Natural killer cell treated with Interleukin-12 subunit alpha and Interleukin-12 subunit beta and Interleukin-15 and Interleukin-18, amount 100 ng/mL, for 72 hours (primary cell): ENCODE measurements at regions not wholly inside any gene's neighbourhood (a gene's known extent, or its start where the extent isn't known, plus 50 kb on each side); places are given as distances from the start of the nearest gene placed in this dataset.
"Not testable (repeated sequence)": the region's sequence is repeated elsewhere in the genome, so short reads cannot be mapped to it uniquely, and the experiment has no call there.

ENCODE experiments used
- ATAC-seq, 2 donors: fragments of 150-1000 bp; cut with Tn5 transposase in 1 of 2; sonication (Bioruptor Pico), chemical (Tn5 transposase) in 1 of 2; 2 replicates each; pipeline ENCODE4 v1.10.0; 2021
- DNase-seq: peaks from one replicate; pipeline ENCODE4 v3.0.0; 2022; ENCODE audit warnings: low spot score
- H3K27ac Mint-ChIP-seq, 2 donors: 1 replicate in 1 of 2; 2 replicates in 1 of 2; pipeline ENCODE4 v1.8.0; 2022; ENCODE audit warnings: mixed read lengths in 2 of 2, mild to moderate bottlenecking in 1 of 2, moderate library complexity in 1 of 2
- H3K27me3 Mint-ChIP-seq, 2 donors: 1 replicate in 1 of 2; 2 replicates in 1 of 2; pipeline ENCODE4 v1.8.0; 2022; ENCODE audit warnings: mixed read lengths in 2 of 2
- H3K36me3 Mint-ChIP-seq: one replicate; pipeline ENCODE4 v1.8.0; 2022; ENCODE audit warnings: mixed read lengths
- H3K4me1 Mint-ChIP-seq, 2 donors: 1 replicate in 1 of 2; 2 replicates in 1 of 2; pipeline ENCODE4 v1.8.0; 2022; ENCODE audit warnings: low read depth in 2 of 2, mixed read lengths in 2 of 2, mild to moderate bottlenecking in 1 of 2
- H3K4me3 Mint-ChIP-seq: one replicate; pipeline ENCODE4 v1.8.0; 2022; ENCODE audit warnings: mixed read lengths
- H3K9me3 Mint-ChIP-seq: 2 replicates; pipeline ENCODE4 v1.8.0; 2022; ENCODE audit warnings: mixed read lengths

DNA sequence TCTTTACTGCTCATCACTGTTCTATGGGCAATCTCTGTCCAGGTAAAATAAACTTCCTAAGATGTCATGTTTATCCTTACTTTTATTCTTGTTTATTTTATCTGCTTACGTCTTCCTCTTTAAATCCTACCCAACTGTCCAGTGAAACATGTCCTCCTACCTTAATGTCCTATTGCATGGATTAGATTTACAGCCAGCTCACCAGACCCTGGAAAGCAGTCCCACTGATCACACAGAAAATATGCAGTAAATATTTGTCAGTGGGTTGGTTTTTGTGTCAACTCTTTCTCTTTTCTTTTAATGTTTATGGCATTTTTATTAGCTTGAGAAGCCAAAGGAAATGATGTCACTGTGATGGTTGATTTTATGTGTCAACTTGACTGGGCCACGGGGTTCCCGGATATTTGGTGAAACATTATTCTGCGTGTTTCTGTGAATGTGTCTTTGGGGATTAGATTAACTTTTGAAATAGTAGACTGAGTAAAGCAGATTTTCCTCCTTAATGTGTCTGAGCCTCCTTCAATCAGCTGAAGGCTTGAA, 258.3 kb downstream of the SRGAP2C start:
- no peak for ATAC-seq
- no peak for DNase-seq
- H3K36me3 Mint-ChIP-seq, result peaks cover 5% of the 10 kb centered on the region
- peaks cover 3% of the 10 kb centered on the region for H3K9me3 Mint-ChIP-seq
- peak overlapping the region; percentile 29 to 81 for H3K27ac Mint-ChIP-seq
- peaks cover 16 to 25% of the 10 kb centered on the region in 2 donors for H3K4me1 Mint-ChIP-seq
- peaks cover 7 to 10% of the 10 kb centered on the region in 2 donors for H3K27me3 Mint-ChIP-seq
- H3K4me3 Mint-ChIP-seq, result peak overlapping the region; percentile 36

- Mint-ChIP-seq H3K9me3 (peaks cover 3% of the 10 kb centered on the region), H3K36me3 (peaks cover 5% of the 10 kb centered on the region), H3K27ac (peak overlapping the region in 1 of 2 donors; percentile 81), H3K4me1 (peaks cover 17 to 27% of the 10 kb centered on the region in 2 donors), H3K4me3 (no peak overlapping the region), H3K27me3 (peaks cover 4 to 5% of the 10 kb centered on the region in 2 donors)
- DNase-seq, result no peak
- ATAC-seq, result no peak
Measured at GRCh38 chr1:121444096-121444495, 259.3 kb downstream of the SRGAP2C start.

GRCh38 chr1:121445679-121446078, 260.9 kb downstream of the SRGAP2C start:
- H3K4me1 Mint-ChIP-seq, result peaks cover 17 to 27% of the 10 kb centered on the region in 2 donors
- no peak overlapping the region for H3K4me3 Mint-ChIP-seq

DNA sequence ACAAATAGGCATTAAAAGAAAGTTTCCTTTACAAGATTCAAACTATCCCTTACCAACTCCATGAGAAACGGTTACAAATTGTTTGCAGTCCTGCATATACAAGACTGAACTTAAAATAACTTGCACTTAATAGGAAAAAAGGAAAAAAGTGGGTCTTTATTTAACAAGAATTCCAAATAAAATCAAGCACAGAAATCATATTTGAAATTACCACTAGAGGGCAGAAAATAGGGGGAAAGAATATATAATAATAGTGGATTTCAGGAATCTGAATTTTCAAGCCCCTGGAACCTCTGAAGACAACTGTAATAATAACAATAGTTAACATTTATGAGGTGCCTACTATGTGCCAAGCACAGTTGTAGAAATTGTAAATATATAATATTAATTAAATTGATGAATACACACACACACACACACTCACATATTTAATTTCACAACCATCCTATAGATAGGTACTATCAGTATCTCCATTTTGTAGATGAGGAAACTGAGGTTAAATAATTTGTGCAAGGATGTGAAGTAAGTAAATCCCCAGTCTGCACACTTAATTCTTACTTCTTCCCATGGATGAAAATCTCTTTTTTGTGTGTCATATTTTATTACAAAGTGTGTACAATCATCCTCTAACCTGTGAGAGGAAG, 262.6 kb downstream of the SRGAP2C start:
- H3K4me1 Mint-ChIP-seq, result peaks cover 17 to 20% of the 10 kb centered on the region in 2 donors
- not testable (repeated sequence) for ATAC-seq, DNase-seq, H3K36me3 Mint-ChIP-seq, H3K27me3 Mint-ChIP-seq, H3K9me3 Mint-ChIP-seq, H3K4me3 Mint-ChIP-seq
- peak overlapping the region in 1 of 2 donors; percentile 55 for H3K27ac Mint-ChIP-seq

More at GRCh38 chr1:121445679-121446078, 260.9 kb downstream of the SRGAP2C start:
- H3K9me3 Mint-ChIP-seq, result peaks cover under 1% of the 10 kb centered on the region
- ATAC-seq (no peak), DNase-seq (no peak)
- H3K27ac Mint-ChIP-seq, result peak overlapping the region in 1 of 2 donors; percentile 21
- H3K27me3 Mint-ChIP-seq, result peaks cover under 1 to 4% of the 10 kb centered on the region in 2 donors
- H3K36me3 Mint-ChIP-seq, result peaks cover 5% of the 10 kb centered on the region

DNA sequence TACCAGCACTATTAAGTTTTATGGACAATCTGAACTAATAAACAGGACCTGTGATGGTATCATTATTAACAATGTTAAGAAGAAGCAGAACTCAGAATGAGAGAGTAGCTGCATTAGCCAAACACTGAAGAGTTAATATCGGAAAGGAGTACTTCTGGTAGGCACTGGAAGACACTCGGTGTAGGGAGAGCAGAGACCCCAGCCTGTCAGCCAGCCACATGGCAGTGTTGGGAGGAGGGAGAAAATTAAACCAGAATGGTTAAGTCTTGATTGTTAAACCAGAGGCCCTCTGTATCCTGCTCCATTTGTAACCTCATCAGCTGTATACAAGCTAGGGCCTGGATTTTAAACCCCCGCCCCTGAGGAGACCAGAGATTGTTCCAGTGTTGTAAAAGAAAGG, 263.3 kb downstream of the SRGAP2C start:
- H3K9me3 Mint-ChIP-seq, H3K27me3 Mint-ChIP-seq, DNase-seq, H3K36me3 Mint-ChIP-seq, ATAC-seq, H3K4me3 Mint-ChIP-seq: not testable (repeated sequence)
- peak overlapping the region in 1 of 2 donors; percentile 55 for H3K27ac Mint-ChIP-seq
- peaks cover 14 to 17% of the 10 kb centered on the region in 2 donors for H3K4me1 Mint-ChIP-seq

- H3K9me3 Mint-ChIP-seq, result no peaks in the 10 kb centered on the region
- peak overlapping the region in 1 of 2 donors; percentile 47 for H3K27ac Mint-ChIP-seq
- peaks cover 9 to 12% of the 10 kb centered on the region in 2 donors for H3K4me1 Mint-ChIP-seq
- DNase-seq, result no peak
- no peak for ATAC-seq
- no peak overlapping the region for H3K4me3 Mint-ChIP-seq
- peaks cover 2 to 13% of the 10 kb centered on the region in 2 donors for H3K27me3 Mint-ChIP-seq
- H3K36me3 Mint-ChIP-seq, result no peaks in the 10 kb centered on the region
Measured at GRCh38 chr1:121448851-121449250, 264.1 kb downstream of the SRGAP2C start.

- H3K4me1 Mint-ChIP-seq, result peaks cover 5 to 9% of the 10 kb centered on the region in 2 donors
- no peak for ATAC-seq
- no peak overlapping the region for H3K4me3 Mint-ChIP-seq
- DNase-seq, result no peak
- no peaks in the 10 kb centered on the region for H3K36me3 Mint-ChIP-seq
- H3K27me3 Mint-ChIP-seq, result peaks cover 2 to 23% of the 10 kb centered on the region in 2 donors
- no peaks in the 10 kb centered on the region for H3K9me3 Mint-ChIP-seq
- H3K27ac Mint-ChIP-seq, result peak overlapping the region in 1 of 2 donors; percentile 12
Measured at GRCh38 chr1:121452484-121452883, 267.7 kb downstream of the SRGAP2C start.

- Mint-ChIP-seq H3K27me3 (peaks cover 0 to 13% of the 10 kb centered on the region in 2 donors), H3K9me3 (no peaks in the 10 kb centered on the region), H3K36me3 (no peaks in the 10 kb centered on the region), H3K4me3 (peak overlapping the region; percentile 65), H3K27ac (peak overlapping the region; percentile 51 to 83), H3K4me1 (peaks cover 13 to 14% of the 10 kb centered on the region in 2 donors)
- ATAC-seq (peak; percentile 90 to 96), DNase-seq (no peak)
Measured at GRCh38 chr1:121458291-121459048, 273.7 kb downstream of the SRGAP2C start.

GRCh38 chr1:121459235-121459634, 274.5 kb downstream of the SRGAP2C start:
- DNase-seq (no peak), ATAC-seq (no peak)
- Mint-ChIP-seq H3K4me3 (no peak overlapping the region), H3K4me1 (peaks cover 13 to 14% of the 10 kb centered on the region in 2 donors), H3K27me3 (peaks cover 0 to 7% of the 10 kb centered on the region in 2 donors), H3K27ac (no peak overlapping the region), H3K9me3 (no peaks in the 10 kb centered on the region), H3K36me3 (no peaks in the 10 kb centered on the region)

DNA sequence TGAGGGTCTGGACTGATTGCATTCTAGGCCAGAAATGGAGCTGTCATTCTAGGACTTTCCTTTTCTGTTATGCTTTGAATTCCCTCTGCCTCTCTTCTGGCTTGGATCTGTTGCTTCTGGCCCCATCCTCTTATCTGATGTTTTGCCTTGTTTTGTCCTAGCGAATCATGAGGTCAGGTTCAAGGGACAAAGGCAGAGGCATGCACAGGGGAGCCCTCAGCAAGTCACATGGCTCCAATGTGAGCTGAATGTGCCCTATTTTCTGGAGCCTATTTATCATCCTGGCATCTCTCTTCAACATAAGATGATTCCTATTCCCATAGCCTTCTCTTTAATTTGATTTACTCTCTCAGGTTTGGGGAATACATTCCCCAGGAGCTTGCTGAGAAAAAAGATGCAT, 284.6 kb downstream of the SRGAP2C start:
- peak overlapping the region; percentile 6 to 27 for H3K27ac Mint-ChIP-seq
- H3K27me3 Mint-ChIP-seq, H3K36me3 Mint-ChIP-seq, ATAC-seq, DNase-seq, H3K4me3 Mint-ChIP-seq, H3K9me3 Mint-ChIP-seq: not testable (repeated sequence)
- H3K4me1 Mint-ChIP-seq, result peaks cover 11 to 17% of the 10 kb centered on the region in 2 donors

- not testable (repeated sequence) for ATAC-seq, H3K36me3 Mint-ChIP-seq, DNase-seq, H3K27me3 Mint-ChIP-seq, H3K4me3 Mint-ChIP-seq, H3K9me3 Mint-ChIP-seq
- H3K27ac Mint-ChIP-seq, result peak overlapping the region; percentile 27 to 42
- H3K4me1 Mint-ChIP-seq, result peaks cover 11 to 17% of the 10 kb centered on the region in 2 donors
Measured at GRCh38 chr1:121470401-121470800, 285.6 kb downstream of the SRGAP2C start.

- Mint-ChIP-seq H3K27ac (peak overlapping the region in 1 of 2 donors; percentile 32), H3K4me3 (no peak overlapping the region), H3K4me1 (peaks cover 11 to 17% of the 10 kb centered on the region in 2 donors), H3K27me3 (peaks cover 5 to 9% of the 10 kb centered on the region in 2 donors), H3K9me3 (peaks cover 5% of the 10 kb centered on the region), H3K36me3 (peaks cover 3% of the 10 kb centered on the region)
- DNase-seq (no peak), ATAC-seq (no peak)
Measured at GRCh38 chr1:121471523-121471922, 286.7 kb downstream of the SRGAP2C start.

GRCh38 chr1:121472017-121472416, 287.2 kb downstream of the SRGAP2C start:
- H3K4me1 Mint-ChIP-seq, result peaks cover 11 to 17% of the 10 kb centered on the region in 2 donors
- H3K27ac Mint-ChIP-seq, result peak overlapping the region in 1 of 2 donors; percentile 32
- peaks cover 4% of the 10 kb centered on the region for H3K36me3 Mint-ChIP-seq
- H3K4me3 Mint-ChIP-seq, result no peak overlapping the region
- H3K9me3 Mint-ChIP-seq, result peaks cover 5% of the 10 kb centered on the region
- DNase-seq, result no peak
- ATAC-seq, result no peak
- peaks cover 7 to 11% of the 10 kb centered on the region in 2 donors for H3K27me3 Mint-ChIP-seq

DNA sequence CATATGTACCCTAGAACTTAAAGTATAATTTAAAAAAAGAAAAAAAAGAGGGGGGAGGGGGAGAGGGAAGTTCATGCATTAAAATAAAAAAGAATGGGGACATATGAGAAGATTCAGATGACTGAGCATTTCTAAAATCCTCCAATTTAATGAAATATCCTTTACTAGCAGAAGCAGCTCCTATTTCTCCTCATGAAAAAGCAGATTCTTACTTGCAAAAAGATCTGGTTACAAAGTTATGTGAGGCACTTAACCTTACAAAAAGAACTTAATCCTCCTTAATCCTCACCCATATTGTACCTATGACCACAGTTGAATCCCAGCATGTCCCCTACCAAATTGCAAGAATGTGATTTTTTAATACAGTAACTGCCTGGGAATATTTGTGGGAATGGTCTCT, 298.5 kb downstream of the SRGAP2C start:
- H3K27ac Mint-ChIP-seq, result no peak overlapping the region

More for the DNA sequence above, 298.5 kb downstream of the SRGAP2C start:
- H3K4me3 Mint-ChIP-seq, result no peak overlapping the region
- H3K27me3 Mint-ChIP-seq, result peaks cover 6 to 7% of the 10 kb centered on the region in 2 donors
- peaks cover 5% of the 10 kb centered on the region for H3K36me3 Mint-ChIP-seq
- peaks cover 10 to 29% of the 10 kb centered on the region in 2 donors for H3K4me1 Mint-ChIP-seq
- ATAC-seq, result no peak
- peaks cover 5% of the 10 kb centered on the region for H3K9me3 Mint-ChIP-seq
- no peak for DNase-seq
